ENCODE measurements at regions not wholly inside any gene's neighbourhood (a gene's known extent, or its start where the extent isn't known, plus 50 kb on each side); places are given as distances from the start of the nearest gene placed in this dataset.

DNA sequence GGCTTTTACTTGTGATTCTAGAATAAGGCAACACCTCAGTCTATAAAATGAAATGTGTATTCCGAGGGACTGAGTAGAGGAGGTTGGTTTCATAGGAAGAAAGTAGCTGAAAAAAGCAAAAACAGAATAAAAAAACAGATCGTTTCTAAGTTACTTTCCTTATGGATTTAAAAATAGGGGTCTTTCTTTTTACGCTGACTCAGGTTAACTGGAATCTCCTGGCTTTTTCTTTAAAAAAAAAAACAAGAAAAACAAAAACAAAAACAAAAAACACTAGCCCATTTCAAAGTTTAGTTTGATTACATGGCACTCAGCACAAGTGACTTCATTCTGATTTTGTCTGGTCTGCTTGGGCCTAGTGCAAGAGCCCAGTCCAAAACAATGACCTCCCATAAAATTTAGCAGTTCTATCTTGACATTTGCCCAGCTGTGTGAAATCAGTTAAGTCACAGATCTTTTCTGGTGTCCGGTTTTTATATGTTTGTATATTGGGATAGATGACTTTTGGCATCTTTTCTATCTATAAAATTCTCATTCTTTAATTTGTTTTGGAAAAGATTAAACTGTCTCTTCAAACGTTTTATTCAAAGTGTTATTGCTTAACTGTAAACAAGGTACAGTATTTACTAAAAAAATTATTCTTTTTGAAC is 222.7 kb upstream of the HTR2C start:
- 55 to 79% methylated on average over 4 to 5 of the region's 5 CpGs for WGBS, 2 donors (ENCODE audit: low coverage in 1 of 2)
- no peak for DNase-seq
- TF ChIP-seq, protein P1, sequence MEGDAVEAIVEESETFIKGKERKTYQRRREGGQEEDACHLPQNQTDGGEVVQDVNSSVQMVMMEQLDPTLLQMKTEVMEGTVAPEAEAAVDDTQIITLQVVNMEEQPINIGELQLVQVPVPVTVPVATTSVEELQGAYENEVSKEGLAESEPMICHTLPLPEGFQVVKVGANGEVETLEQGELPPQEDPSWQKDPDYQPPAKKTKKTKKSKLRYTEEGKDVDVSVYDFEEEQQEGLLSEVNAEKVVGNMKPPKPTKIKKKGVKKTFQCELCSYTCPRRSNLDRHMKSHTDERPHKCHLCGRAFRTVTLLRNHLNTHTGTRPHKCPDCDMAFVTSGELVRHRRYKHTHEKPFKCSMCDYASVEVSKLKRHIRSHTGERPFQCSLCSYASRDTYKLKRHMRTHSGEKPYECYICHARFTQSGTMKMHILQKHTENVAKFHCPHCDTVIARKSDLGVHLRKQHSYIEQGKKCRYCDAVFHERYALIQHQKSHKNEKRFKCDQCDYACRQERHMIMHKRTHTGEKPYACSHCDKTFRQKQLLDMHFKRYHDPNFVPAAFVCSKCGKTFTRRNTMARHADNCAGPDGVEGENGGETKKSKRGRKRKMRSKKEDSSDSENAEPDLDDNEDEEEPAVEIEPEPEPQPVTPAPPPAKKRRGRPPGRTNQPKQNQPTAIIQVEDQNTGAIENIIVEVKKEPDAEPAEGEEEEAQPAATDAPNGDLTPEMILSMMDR (IDR thresholded peaks at IDR 0.05): no peak
- no peak for TF ChIP-seq EP300 (IDR thresholded peaks at IDR 0.05; ENCODE audit: low read depth)
- no peak for TF ChIP-seq POLR2AphosphoS5 (IDR thresholded peaks at IDR 0.05)
- no peak for TF ChIP-seq POLR2A (IDR thresholded peaks at IDR 0.05)
- Histone ChIP-seq H3K9me3 (no peaks in the 10 kb centered on the region), H3K27ac (no peak overlapping the region), H3K36me3 (no peaks in the 10 kb centered on the region), H3K4me1 (no peaks in the 10 kb centered on the region), H3K4me3 (no peak overlapping the region), H3K27me3 (no peaks in the 10 kb centered on the region)
- intact Hi-C loops (cut with DNase I; ENCODE audit: low total_unique reads) (no loop called here), in situ Hi-C loops (cut with MboI; ENCODE audit: low pct_ligation_motif_present in 1 of 4, low pct_unique_long_range_greater_than_20kb in 1 of 4, low sequenced_read_pairs in 3 of 4) (no loop called here)

DNA sequence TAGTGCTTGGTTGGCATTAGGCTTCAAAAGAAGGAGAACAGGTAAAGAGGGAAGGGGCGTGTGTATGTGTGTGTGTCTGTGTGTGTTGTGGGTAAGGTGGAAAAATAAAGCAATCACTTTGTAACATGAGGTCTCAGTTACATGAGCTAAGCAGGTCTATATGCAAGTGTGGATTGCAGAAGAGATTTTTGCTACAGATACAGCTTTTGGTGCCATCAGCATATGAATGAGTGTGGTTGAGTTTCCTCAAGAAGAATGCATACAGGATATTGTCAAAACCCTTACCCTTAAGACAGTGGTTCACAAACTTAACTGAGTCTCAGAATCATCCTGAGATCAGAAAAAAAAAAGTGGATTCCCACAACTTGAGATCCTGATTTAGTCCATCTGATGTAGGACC is 220.5 kb upstream of the HTR2C start:
- intact Hi-C loops (cut with DNase I; ENCODE audit: low total_unique reads): no loop called here
- in situ Hi-C loops (cut with MboI; ENCODE audit: low pct_ligation_motif_present in 1 of 4, low pct_unique_long_range_greater_than_20kb in 1 of 4, low sequenced_read_pairs in 3 of 4): no loop called here
- Histone ChIP-seq H3K27ac (no peak overlapping the region), H3K36me3 (no peaks in the 10 kb centered on the region), H3K9me3 (no peaks in the 10 kb centered on the region), H3K27me3 (no peaks in the 10 kb centered on the region), H3K4me3 (no peak overlapping the region), H3K4me1 (no peaks in the 10 kb centered on the region)
- TF ChIP-seq EP300 (IDR thresholded peaks at IDR 0.05; ENCODE audit: low read depth) (no peak), POLR2A (IDR thresholded peaks at IDR 0.05) (no peak), POLR2AphosphoS5 (IDR thresholded peaks at IDR 0.05) (no peak)
- TF ChIP-seq, protein P1 (IDR thresholded peaks at IDR 0.05): no peak
- 67 to 100% methylated on average over 1 of the region's 1 CpG for WGBS, 2 donors (ENCODE audit: low coverage in 1 of 2)
- DNase-seq: no peak

DNA sequence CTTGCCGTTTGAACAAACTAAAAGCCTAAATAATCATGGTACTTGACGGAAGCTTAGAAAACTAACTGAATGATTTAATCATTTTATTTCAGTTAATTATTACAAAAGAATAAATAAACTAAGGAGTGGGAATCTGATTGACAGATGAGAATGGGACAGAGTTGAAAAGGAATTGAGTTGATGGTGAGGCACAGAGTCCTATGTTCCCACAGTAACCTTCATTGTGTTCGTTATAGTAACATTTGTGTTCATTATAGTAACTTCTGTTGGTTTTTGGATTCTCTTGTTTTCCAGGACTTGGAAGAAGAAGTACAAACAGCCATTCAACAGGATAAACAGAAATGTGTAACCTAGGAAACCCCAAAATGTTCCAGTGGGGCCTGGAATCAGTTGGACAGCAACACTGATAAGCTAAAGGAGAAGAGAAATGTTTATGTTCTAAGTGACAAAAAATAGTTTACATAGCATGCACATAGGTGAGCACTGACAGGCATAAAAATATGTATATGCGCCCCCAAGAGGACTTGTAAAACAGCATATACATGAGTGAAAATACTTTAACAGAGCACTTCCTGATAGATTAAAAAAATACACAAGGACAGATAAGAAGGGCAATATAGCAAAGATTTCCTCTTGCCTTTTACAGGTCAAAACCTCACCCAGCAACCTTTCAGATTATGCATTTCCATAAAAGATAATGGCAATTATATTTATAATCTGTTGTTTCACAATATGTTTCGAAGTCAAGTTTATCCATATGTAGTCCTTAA is 218.6 kb upstream of the HTR2C start:
- H3K36me3 ChIP-seq: no peaks in the 10 kb centered on the region
- no peak overlapping the region for H3K4me3 ChIP-seq
- H3K27ac ChIP-seq: no peak overlapping the region
- intact Hi-C loops (cut with DNase I; ENCODE audit: low total_unique reads) (no loop called here), in situ Hi-C loops (cut with MboI; ENCODE audit: low pct_ligation_motif_present in 1 of 4, low pct_unique_long_range_greater_than_20kb in 1 of 4, low sequenced_read_pairs in 3 of 4) (no loop called here)
- no peaks in the 10 kb centered on the region for H3K9me3 ChIP-seq
- H3K4me1 ChIP-seq: no peaks in the 10 kb centered on the region
- WGBS, 2 donors (ENCODE audit: low coverage in 1 of 2): 37 to 50% methylated on average over 1 to 5 of the region's 5 CpGs
- TF ChIP-seq EP300 (IDR thresholded peaks at IDR 0.05; ENCODE audit: low read depth) (no peak), POLR2AphosphoS5 (IDR thresholded peaks at IDR 0.05) (no peak), POLR2A (IDR thresholded peaks at IDR 0.05) (no peak)
- TF ChIP-seq, protein P1 (IDR thresholded peaks at IDR 0.05): no peak
- H3K27me3 ChIP-seq: no peaks in the 10 kb centered on the region
- DNase-seq: no peak

DNA sequence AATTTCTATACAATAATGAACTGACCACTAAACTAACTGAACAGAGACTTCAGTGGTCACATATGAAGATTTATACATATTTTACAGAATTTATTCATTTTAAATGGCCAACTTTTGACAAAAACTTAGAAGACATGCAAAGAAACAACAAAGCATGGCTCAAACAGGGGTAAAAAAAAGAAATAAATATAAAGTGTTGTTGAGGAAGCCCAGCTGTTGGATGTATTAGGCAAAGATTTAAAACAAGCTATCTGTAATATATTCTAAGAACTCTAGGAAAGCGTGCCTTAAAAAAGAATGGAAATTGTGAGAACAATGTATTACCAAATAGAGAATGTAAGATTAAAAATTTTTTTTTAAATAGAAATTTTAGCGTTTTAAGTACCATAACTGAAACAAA is 210.9 kb upstream of the HTR2C start:
- Histone ChIP-seq H3K27ac (no peak overlapping the region), H3K4me1 (no peaks in the 10 kb centered on the region), H3K27me3 (no peaks in the 10 kb centered on the region), H3K36me3 (no peaks in the 10 kb centered on the region), H3K9me3 (no peaks in the 10 kb centered on the region), H3K4me3 (no peak overlapping the region)
- in situ Hi-C loops (cut with MboI; ENCODE audit: low pct_ligation_motif_present in 1 of 4, low pct_unique_long_range_greater_than_20kb in 1 of 4, low sequenced_read_pairs in 3 of 4): no loop called here
- no peak for TF ChIP-seq POLR2A (IDR thresholded peaks at IDR 0.05)
- no peak for TF ChIP-seq EP300 (IDR thresholded peaks at IDR 0.05; ENCODE audit: low read depth)
- TF ChIP-seq, protein P1 (IDR thresholded peaks at IDR 0.05): no peak
- no peak for TF ChIP-seq POLR2AphosphoS5 (IDR thresholded peaks at IDR 0.05)
- intact Hi-C loops (cut with DNase I; ENCODE audit: low total_unique reads): no loop called here
- no peak for DNase-seq
- 71 to 92% methylated on average over 2 of the region's 2 CpGs for WGBS, 2 donors (ENCODE audit: low coverage in 1 of 2)

All from transverse colon (tissue), 4 donors.